ENCODE measurements at regions not wholly inside any gene's neighbourhood (a gene's known extent, or its start where the extent isn't known, plus 50 kb on each side); places are given as distances from the start of the nearest gene placed in this dataset.
"Not testable (repeated sequence)": the region's sequence is repeated elsewhere in the genome, so short reads cannot be mapped to it uniquely, and the experiment has no call there.

DNA sequence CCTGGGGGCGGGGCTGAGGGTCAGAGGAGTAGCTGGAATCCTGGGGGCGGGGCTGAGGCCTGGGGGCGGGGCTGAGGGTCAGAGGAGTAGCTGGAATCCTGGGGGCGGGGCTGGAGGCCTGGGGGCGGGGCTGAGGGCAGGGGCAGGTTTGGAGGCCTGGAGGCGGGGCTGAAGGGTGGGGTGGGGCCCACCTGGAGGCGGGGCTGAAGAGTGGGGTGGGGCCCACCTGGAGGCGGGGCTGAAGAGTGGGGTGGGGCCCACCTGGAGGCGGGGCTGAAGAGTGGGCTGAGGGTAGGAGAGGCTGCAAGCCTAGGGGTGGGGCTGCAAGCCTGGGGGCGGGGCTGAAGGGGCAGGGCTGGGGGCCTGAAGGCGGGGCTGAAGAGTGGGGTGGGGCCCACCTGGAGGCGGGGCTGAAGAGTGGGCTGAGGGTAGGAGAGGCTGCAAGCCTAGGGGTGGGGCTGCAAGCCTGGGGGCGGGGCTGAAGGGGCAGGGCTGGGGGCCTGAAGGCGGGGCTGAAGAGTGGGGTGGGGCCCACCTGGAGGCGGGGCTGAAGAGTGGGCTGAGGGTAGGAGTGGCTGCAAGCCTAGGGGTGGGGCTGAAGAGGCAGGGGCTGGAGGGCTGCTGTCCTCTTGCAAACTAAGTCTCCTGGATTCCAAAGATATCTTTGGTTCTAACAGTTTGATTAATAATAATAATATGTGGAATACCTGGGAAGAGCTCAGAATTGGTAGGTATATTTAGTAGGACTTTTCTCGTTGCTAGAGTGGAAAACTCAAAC is 1329.7 kb downstream of the BRD1 start:
- not testable (repeated sequence) for DNase-seq

DNA sequence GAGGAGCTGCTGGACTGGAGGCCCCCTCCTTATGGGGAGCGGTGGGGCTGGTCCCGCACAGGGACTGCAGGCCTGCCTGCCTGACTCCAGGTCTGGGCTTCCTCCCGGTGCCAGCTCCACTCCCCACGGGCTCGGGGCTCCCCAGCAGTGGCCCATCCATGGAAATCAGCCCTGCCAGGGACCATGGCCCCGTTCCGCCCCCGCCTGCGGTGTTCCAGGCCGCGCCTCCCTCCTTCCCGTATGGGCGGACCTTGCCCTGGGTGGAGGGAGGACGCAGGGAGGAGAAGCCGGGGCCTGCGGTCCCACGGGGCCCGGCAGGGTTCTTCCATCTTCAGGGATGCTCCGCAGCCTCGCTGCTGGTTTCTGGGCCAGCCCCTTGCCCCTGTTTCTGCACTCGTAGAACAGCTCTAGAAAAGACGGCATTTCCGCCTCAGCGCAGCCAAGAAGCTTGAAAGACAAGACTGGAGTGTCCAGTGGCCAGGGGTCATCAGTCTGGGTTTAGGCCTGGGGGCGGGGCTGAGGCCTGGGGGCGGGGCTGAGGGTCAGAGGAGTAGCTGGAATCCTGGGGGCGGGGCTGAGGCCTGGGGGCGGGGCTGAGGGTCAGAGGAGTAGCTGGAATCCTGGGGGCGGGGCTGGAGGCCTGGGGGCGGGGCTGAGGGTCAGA is 1330.6 kb downstream of the BRD1 start:
- no peak for DNase-seq

DNA sequence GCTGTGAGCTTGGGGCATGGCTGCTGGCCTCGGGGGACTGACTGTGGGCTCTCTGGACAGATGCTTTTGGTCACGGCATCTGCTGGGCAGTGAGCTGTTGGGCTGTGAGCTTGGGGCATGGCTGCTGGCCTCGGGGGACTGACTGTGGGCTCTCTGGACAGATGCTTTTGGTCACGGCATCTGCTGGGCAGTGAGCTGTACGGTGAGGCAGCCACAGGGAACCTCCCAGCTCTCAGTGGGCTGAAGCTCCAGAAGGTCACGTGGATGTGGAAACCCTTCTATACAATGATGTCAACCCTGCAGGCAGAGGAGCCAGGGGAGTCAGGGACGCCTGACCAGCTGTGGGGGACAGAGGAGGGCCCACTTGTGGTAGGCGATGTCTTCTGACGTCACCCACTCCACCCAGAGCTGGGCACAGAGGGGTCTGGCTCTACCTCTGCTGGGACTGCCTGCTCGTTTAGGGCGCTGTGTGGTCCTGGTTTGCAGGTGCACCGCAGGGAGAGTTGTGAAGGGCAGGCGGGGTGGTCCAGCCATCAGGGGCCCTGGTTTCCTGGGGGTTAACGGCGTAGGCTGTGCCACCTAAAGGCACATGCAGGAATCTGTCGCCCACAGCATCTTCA is 1331.3 kb downstream of the BRD1 start:
- DNase-seq, result no peak

- DNase-seq, result no peak
Observed at GRCh38 chr22:48495751-48496080, 1332.0 kb downstream of the BRD1 start.

- no peak for DNase-seq
Observed at GRCh38 chr22:48494968-48495750, 1332.5 kb downstream of the BRD1 start.

- no peak for DNase-seq
Observed at GRCh38 chr22:48494256-48494967, 1333.3 kb downstream of the BRD1 start.

DNA sequence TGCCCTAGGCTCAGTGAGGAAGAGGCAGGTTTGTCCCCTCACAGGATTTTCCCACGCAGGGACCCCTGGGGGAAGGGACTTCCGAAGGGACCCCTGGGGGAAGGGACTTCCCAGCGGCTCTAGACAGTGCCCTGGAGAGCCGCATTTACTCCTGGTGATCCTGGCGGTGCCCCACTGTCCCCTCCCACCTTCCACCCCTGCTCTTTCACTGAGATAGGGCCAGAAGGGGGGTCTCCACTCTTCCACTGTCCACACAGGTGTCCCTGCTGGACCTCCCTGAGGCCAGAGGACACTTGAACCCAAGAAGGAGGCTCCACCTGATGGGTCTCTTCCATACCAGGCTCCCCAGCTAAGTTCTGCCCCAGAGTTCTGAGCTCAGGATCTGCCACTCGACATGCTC is 1333.9 kb downstream of the BRD1 start:
- DNase-seq, result no peak

DNA sequence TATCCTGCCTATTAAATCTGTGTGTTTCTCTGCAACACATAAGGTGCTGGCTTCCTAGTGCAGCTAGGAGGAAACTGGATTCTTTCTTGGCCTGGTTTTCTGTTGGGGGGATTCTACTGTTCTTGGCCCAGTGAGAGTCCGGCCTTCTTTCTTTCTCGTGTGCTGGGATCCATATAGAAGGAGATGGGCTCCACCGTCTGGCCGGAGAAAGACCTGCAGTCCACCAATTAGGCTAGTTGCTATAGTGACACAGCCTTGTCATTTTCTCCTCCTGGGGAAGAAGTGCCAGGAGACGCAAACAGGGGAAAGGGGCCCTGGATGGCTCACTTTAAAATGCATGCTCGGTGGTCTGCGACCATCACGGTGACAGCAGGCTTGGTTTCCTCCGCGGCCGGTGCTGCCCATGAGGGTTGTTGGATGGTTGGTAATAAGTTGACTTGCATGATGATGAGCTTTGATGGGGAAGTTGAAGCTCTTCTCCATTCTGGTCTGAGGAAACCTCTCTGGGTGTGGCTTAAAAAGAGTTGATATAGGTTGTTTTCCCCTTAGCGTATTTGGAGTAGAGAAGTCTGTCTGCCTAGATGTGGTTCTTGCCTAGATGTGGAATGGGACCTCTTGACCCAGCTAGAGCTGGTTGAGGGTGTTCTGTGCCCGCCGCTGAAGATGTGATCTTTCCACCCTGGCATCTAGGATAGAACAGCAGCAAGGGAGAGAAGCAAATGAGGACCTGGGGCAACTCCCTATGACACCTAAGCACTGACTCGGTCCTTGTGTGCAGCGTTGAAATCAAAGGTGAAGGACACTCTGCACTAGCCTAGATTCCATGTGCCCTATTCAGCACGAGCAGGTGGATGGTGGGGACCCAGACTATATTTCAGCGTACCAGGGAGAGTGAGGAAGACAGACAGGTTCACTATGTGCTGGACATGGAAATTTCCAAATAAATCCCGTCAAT is 1335.0 kb downstream of the BRD1 start:
- peak in 1 of 2 donors; percentile 48 for DNase-seq

DNA sequence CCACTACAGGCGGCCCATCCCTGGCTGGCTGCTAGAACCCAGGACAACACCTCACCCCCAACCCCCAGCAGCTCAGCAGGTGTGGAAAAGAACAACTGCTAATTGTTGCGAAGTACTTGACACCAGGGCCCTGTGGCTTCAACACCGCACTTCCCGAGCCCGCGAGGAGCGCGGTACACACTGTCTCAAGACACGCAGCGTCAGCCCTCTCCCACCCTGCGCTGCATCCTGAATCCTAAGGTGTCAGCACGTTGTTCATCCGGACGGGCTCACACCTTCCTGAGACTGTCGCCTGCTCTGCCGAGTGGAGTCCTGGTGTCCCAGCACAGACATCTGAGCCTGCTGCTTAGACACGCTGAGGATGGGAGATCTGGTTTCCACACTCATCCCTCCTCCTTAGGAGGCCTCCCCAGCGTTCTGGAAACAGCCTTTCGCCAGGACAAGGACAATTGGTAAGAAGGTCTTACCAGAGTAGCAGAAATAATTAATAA is 1336.2 kb downstream of the BRD1 start:
- no peak for DNase-seq

- DNase-seq, result no peak
Observed at GRCh38 chr22:48490500-48491411, 1336.9 kb downstream of the BRD1 start.

DNA sequence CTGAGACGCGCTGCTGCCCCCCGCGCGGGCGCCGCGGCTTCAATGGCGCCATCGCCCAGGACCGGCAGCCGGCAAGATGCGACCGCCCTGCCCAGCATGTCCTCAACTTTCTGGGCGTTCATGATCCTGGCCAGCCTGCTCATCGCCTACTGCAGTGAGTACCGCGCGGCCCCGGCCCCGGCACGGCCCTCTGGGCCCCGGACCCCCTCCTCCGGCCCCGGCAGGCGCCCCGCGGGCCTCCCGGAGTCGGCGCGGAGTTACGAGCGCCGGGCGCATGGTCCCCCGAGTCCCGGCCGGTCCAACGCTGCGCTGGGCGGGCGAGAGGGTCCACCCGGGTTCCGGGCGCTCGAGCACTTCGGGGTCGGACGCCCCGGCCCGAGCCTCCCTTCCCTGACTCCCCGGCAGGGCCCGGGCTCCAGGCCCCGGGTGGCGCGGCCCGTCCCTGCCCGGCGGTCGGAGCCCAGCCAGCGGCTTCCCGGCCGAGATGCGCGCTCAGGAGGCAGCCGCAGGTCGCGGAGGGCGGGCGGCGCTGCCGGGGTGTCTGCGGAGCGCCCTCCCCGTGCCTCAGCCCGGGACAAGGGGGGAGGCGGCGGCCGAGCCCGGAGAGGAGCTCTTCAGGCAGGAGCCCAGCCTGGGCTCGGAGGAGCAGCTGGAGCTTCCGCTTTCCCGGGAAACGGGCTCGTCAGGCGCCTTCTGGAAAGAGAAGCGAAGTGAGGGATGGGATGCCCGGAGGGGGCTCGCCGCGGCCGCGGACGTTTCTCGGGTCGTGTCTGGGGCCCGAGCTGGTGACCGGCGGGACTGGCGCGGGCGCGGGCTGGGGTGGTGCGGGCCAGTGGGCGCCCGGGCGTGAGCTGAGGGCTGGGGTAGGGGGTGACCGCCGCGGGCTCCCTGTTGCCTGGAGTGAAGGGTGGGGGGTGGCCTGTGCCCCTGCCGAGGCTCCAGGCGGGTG is 1337.8 kb downstream of the BRD1 start:
- no peak for DNase-seq

GRCh38 chr22:48488611-48489511 is 1338.8 kb downstream of the BRD1 start:
- DNase-seq, result no peak

DNA sequence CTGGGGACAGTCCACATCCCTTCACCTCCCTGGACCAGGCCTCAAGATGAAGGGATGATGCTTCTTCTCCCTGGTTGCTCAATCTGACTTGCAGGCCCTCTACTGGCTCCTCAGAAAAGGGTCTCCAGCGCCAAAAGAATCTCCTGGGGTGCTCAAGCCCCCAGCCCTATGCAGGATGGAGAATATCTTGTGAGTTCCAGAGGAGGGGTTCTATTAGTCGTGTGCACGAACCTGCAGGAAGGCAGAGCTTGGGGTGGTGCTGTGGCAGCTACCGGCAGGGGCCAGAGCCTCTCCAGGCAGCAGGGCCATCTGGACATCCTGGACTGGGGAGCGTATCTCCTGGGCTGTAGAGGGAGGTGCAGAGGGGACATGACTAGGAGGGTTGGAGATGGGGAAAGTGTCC is 1339.5 kb downstream of the BRD1 start:
- DNase-seq, result no peak

DNA sequence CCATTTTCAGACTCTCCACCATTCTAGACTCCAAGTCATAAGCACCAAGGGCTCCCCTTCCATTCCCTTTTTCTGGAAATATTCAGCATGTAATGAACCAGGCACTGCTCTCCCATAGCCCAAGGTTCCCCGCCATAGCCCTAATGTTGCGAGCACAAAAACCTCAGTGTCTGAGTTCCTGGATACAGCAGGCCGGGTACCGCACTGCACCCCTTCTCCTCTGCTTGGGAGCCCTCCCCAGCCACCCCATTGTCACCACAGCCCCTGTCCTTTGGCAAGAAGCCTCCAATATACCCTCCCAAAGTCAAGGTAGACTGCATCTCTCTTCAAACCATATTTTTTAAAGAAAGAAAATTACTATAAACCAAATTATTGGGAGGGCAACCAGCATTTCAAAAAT is 1341.1 kb downstream of the BRD1 start:
- DNase-seq, result no peak

- DNase-seq, result no peak
Observed at GRCh38 chr22:48486134-48486532, 1341.5 kb downstream of the BRD1 start.

DNA sequence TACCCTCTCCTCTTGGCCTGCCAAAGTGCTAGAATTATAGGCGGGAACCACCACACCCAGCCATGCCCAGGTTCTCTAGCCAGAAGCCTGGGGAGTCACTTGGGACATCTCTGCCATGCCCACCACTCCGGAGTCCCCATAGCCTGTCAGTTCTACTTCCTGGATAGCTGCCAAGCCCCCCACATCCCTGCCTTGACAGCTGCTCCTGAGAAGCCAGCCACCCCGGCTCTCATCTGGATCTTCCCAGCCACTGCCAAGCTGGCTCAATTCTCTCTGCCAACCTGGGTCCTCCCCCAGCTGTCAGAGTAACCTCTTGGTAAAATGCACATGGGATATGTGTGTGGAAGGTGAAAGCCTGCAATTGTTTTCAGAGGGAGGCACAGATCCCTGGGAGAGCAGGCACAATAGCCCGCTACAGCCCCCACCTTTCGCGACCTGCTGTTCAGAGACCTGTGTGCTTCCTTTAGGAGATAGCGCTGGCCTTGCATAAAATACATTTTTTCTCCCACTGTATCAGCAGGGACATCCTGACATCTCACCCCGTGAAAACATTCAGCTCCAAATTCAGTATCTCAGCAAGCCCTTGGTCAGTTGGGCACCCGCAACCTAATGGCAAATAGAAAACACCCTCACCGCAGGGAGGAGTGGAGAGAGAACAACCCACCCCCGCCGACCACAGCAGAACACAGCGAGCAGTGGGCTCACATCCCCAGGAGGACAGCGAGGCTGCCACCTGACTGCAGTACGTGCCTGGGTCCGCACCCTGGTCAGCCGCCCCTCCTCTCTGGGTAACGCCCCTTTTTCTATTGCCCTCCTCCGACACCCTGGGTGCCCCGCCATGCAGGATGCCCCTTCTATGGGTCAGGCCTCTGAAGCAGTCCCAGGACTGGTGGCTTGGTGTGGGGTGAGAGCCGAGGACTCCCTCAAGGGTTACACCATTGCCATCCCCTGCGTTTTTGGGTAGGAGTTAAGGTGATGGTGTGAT is 1342.2 kb downstream of the BRD1 start:
- no peak for DNase-seq

All from bone marrow (tissue), 2 donors.